GM19328 (cell line): ENCODE measurements at regions not wholly inside any gene's neighbourhood (a gene's known extent, or its start where the extent isn't known, plus 50 kb on each side); places are given as distances from the start of the nearest gene placed in this dataset.
"Not testable (repeated sequence)": the region's sequence is repeated elsewhere in the genome, so short reads cannot be mapped to it uniquely, and the experiment has no call there.

Experiments
- ATAC-seq: cut with Tn5 transposase; IDR thresholded peaks from one replicate; pipeline ENCODE4 v1.9.1; 2021; ENCODE audit warnings: mild to moderate bottlenecking, moderate library complexity; ENCODE audit not compliant: unreplicated experiment

- no peak for ATAC-seq
Measured at GRCh38 chr6:30832864-30833263, 51.5 kb upstream of the DDR1 start.

DNA sequence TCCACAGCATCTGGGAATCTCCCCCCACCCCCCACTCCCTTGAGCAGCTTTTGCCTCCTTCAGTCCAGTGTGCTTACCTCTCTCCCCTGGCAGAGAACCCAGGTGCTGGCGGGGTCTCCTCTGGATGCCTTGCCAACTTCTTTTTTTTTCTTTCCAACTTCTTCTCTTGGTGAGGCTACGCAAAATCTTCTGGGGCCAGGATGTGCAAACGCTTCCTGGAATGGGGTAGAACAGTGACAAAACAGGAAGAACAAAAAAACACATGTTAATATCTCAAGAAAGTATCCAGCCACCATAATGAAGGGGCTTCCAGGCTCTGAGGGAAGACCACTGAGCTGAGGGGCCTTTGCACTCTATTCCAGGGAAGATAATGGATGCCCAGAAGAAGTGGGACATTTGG, 53.9 kb upstream of the DDR1 start:
- no peak for ATAC-seq

GRCh38 chr6:30829639-30830255, 54.6 kb upstream of the DDR1 start:
- no peak for ATAC-seq

- no peak for ATAC-seq
Measured at GRCh38 chr6:30829033-30829432, 55.3 kb upstream of the DDR1 start.

DNA sequence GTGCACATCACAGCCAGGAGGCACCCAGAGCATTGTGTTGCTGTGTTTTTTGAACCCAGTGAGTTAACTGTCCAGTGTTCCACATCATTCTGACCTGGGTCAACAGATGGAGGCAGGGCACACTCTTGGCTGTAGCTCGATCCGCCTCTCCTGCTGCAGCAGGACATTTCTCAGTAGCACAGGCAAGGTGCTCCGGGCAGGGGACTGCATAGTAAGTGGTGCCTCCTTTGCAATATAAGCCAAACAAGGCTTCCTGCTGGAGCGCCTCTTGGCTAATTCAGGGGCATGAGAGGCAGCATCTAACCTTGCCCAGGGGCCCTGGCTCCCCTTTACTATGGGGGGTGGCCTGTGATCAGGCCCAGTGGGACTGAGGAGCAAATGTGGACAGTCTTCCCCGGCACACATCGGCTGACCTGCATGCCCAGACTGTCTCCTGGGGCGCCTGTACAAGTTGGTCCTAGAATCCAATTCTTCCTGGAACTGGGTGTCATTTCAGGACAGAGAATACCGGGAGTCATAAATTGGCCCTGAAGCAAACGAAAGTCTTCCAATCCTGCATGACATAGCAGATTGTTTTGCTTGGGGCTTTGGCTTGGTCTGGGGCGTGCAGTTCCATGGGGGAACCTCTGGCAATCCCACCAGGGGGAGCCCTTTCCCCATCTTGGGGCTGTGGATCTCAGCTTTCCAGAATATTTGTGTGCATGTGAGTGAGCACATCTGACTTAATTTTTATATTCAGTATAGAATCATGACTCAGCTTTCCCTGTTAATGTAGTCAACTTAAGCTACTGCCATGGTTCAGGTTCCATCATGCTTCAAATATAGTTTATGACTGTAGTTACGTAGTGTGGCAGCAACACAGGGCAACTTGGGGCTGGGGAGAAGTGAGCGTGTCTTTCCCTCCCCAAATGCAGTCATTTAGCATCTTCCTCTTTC, 56.0 kb upstream of the DDR1 start:
- no peak for ATAC-seq

DNA sequence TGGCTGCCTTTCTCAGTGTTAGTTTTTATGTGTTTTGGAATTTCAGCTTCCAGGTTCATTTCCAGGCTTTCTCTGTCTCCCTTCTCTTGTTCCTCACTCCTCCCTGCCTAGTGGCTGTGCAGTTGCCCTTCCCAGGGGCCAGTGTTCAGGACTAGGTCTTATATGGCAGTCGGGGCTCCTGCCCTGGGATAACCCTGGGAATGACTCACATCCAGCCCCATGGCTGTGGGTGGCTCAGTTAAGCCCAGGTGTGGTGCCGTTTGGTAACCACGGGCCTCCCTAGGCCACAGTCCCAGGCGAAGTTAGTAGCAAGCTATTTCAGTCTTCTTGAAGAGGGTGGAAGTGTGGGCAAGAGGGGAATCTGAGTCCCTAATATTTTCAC, 57.4 kb upstream of the DDR1 start:
- ATAC-seq = no peak

- no peak for ATAC-seq
Measured at GRCh38 chr6:30824698-30825097, 59.6 kb upstream of the DDR1 start.

DNA sequence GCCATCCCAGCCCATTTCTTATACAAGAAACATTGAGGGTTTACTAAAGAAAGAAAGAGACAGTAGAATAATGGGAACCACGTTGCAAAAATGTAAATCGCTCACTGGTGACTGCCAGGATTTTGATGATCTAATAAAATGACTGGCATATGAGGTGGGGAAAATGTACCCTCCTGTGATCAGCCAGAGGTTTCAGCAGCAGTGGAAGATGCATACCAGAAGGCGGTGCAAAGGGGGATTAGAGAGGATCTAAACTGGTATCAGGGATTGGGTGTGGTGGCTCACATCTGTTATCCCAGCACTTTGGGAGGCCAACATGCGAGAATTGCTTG, 60.8 kb upstream of the DDR1 start:
- no peak for ATAC-seq

GRCh38 chr6:30821862-30822784, 62.2 kb upstream of the DDR1 start:
- ATAC-seq = no peak

DNA sequence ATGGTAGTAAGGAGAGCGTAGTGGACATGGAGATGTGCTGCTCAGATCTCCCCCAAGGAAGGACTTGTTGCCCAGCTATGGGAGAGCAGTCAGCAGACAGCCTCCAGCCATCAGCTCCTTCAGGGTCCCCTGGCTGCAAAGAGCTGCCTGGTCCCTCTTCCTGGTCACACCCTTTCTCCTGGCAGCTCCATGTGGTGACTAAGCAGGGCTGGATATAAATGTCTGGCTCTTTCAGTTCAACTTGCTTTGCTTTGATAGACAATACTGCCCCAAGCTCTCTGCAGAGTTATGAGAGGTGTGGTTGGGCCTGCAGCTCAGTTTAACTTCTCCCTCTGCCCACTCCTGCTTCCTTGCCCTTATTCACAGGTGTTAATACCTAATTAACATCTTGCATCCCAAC, 64.1 kb upstream of the DDR1 start:
- no peak for ATAC-seq

DNA sequence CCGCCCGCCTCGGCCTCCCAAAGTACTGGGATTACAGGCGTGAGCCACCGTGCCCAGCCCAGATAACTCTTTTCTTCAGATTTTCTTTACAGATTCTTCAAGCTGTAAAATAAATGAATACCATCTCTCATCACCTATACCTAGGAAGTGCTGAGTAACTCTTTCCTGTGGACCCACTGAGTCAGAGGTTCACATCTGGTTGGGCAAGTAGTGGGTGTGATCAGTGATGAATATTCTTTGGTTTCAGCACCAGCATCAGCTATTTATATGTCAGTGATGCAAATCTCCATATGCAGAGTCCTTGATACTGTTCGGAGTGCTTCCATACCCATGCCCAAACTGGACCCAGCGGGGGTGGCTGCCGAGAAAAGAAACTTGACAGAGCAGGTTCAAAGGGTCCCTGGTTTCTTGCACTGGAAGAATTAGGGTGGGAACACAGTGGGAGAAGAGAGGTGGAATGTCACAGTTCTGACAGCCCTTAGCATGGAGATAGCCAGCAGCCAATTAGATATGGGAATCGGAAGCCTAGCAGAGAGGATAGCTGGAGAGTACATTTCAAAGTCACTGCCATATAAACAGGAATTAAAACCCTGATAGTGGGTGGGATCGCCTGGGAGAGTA, 64.9 kb upstream of the DDR1 start:
- no peak for ATAC-seq

GRCh38 chr6:30818391-30818841, 65.9 kb upstream of the DDR1 start:
- ATAC-seq = no peak

DNA sequence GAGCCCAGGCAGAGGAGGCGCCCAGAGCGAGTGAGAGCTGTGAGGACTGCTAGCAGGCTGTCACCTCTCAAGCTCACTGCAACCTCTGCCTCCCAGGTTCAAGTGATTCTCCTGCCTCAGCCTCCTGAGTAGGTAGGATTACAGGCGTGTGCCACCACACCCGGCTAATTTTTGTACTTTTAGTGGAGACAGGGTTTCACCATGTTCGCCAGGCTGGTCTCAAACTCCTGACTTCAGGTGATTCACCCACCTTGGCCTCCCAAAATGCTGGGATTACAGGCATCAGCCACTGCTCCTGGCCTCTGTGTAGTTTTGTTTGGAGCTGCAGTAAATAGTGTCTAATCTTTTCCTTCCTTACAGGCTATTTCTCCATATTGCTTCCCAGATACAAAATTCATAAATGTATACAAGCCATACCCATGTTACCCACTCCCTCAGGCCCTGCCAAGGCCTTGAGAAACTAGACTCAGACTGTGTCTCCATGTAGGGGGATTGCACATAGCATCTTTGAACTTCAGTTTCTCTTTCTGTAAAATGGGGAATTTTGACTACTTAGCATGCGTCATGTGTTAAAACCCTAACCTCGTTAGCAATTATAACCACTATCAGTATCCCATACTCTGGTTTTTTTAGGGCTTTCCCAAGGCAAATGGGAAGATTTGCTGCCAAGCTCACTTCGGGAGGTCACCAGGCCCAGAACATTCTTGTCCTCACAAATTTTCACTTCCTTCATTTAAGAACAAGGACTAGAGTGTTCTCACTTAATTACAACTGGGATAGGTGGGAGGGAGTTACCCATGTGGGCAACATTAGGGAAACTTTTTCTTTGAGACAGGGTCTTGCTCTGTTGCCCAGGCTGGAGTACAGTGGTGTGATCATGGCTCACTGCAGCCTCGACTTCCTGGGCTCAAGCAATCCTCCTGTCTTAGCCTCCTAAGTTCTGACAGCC, 67.3 kb upstream of the DDR1 start:
- ATAC-seq = no peak

- ATAC-seq = not testable (repeated sequence)
Measured at GRCh38 chr6:30816296-30816695, 68.0 kb upstream of the DDR1 start.

DNA sequence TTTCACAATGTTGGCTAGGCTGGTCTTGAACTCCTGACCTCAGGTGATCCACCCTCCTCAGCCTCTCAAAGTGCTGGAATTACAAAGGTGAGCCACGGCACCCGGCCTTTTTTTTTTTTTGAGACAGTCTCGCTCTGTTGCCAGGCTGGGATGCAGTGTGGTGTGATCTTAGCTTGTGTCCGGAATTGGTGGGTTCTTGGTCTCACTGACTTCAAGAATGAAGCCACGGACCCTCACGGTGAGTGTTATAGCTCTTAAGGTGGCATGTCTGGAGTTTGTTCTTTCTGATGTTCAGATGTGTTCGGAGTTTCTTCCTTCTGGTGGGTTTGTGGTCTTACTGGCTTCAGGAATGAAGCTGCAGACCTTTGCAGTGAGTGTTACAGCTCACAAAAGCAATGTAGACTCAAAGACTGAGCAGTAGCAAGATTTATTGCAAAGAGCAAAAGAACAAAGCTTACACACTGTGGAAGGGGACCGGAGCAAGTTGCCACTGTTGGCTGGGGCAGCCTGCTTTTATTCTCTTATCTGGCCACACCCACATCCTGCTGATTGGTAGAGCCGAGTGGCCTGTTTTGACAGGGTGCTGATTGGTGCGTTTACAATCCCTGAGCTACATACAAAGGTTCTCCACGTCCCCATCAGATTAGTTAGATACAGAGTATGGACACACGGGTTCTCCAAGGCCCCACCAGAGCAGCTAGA, 69.1 kb upstream of the DDR1 start:
- not testable (repeated sequence) for ATAC-seq

GRCh38 chr6:30814146-30815040, 69.9 kb upstream of the DDR1 start:
- ATAC-seq = no peak

DNA sequence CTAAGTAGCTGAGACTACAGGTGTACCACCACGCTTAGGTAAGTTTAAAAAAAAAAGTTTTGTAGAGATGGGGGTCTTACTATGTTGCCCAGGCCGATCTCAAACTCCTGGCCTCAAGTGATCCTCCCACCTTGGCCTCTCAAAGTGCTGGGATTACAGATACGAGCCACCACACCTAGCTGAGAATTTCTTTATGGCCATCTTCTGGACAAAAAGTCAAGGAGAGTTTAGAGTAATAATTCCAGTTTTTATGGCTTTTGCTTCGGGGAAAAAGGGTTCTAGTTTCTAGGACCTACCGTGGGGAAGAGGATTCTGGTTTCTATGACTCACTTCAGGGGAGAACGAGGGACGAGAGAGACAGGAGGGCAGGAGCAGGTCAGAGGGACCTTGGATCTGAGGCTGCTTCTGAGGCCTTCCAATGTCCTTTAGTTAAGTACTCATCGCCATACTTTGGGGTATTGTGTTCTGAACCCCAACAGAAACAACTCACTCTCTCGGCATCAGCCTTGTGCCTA, 69.3 kb upstream of the IER3 start:
- ATAC-seq = no peak

- peak; percentile 65 for ATAC-seq
Measured at GRCh38 chr6:30810813-30811339, 66.5 kb upstream of the IER3 start.
